Activated CD8-positive, alpha-beta memory T cell treated with anti-CD3 and anti-CD28 coated beads, Interleukin-2, amount 50 U/mL, for 48 hours (primary cell): ENCODE measurements at regions not wholly inside any gene's neighbourhood (a gene's known extent, or its start where the extent isn't known, plus 50 kb on each side); places are given as distances from the start of the nearest gene placed in this dataset.
"Not testable (repeated sequence)": the region's sequence is repeated elsewhere in the genome, so short reads cannot be mapped to it uniquely, and the experiment has no call there.

Source experiments
- DNase-seq: peaks from one replicate; pipeline ENCODE4 v3.0.0-alpha.2; 2020

DNA sequence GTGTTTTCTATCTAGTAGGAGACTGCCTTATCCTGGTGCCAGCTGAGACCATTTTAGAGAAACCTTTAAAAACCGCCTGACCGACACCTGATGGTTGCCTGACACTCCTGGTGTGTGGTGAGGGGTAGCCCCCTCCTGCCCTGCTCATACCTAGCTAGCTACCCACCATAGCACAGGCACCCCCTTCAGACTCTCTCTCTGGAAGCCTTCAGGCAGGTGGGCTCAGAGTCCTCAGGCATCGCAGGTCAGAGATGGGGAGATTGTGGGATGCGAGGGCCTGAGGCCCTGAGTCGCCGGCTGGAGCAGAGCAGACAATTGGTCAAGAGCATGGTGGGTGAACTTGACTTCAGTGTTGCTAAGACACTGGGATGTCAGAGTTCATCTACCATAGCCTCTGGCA lies 424.6 kb downstream of the BRD1 start:
- no peak for DNase-seq

DNA sequence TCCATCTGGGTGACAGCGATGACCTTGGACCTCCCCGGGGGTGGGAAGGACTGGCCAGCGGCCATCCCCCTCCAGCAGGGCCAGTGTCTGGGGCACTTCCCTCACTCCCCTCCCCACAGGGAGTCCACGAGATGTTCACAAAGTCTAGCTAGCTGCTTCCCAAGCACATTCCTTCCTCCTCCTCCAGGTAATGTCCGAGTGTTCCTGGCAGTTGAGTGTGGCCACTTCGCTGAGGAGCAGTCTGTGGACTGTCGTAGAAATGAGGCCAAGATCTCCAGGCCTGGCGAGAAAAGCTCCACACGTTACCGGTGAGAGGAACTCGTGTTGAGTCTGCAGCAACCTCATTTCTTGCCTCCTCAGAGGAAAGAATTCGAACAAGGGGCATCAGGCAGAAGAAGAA lies 425.5 kb downstream of the BRD1 start:
- no peak for DNase-seq

DNA sequence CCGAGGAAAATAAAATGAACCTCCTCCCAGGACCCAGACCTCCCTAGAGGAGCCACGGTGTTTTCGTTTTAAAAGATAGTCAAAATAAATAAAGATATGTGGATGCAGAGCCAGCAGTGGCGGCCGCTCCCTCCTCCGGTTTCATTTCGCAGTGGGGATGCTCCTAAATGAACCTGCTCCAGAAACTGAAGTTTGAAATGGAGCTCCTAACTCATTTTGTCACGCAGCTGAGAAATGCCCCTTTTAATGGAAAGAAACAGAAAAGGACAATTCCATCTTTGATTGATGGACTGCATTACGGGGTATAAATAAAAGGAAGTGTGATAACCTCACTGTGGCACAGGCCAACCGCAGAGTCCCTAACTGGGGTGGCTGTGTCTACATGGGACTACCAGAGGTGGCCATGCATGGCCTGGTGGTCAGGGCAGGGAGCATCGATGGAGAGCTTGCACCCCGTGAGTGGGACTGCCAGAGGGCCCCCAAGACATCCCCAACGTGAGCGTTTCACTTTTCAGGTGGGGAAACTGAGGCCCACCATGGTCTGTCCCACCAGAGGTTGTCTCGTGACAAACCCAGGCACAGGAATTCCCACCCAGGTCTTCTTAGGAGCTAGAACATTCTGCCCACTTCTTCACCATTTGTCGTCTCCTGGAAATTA lies 426.6 kb downstream of the BRD1 start:
- peak; percentile 22 for DNase-seq

DNA sequence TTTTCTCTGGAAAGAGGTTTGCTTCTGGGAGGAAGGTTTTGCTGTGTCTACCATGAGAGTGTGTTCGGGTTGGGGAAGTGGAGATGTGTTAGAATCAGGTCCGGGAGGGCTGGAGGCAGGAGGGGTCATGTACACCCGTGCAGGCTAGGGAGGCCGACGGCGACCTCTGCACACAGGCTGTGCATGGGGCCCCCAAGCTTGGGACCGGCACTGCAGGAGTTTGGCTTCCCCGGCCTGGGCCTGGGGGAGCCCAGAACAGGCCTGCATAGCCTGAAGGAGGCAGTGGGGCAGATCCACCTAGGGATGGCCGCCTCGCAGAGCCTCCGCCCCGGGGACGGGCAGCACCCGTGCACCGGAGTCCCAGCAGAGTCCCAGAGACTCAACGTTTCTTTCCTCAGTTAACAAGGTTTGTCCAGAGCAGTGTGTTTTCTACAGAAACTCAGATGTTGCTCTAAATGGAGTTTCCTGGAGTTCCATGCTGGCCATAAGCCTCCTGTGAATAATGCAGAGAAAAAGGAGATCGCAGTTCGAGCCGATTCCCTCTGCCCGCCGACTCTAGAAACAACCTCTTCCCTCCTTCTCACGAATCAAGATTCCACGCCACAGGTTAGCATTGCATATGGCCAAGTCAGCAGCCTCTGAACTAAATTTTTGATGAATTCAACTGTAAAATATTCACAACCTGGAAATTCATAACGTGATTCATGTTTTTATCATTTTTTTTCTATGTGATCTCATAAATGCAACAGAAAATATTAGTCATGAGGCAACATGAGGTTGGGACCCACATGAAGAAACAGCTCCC lies 427.3 kb downstream of the BRD1 start:
- peak; percentile 13 for DNase-seq

DNA sequence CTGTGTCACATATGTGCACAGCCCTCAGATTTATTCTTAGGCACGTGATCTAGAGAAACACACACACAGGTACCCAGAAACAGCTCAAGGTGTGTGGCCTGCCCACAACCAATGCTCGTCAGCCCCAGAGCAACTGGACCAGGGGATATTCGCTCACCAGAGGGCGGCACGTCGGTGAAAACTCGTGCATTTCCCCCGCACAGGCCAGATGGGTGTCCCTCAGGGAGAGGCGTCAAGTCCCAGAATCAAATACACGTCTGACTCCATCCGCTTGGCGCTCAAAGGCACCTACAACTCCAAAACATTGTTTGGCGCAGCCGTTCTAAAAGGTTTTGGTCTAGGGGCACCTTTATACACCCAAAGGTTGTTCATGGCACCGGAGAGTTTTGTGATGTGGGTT lies 429.0 kb downstream of the BRD1 start:
- peak; percentile 22 for DNase-seq

DNA sequence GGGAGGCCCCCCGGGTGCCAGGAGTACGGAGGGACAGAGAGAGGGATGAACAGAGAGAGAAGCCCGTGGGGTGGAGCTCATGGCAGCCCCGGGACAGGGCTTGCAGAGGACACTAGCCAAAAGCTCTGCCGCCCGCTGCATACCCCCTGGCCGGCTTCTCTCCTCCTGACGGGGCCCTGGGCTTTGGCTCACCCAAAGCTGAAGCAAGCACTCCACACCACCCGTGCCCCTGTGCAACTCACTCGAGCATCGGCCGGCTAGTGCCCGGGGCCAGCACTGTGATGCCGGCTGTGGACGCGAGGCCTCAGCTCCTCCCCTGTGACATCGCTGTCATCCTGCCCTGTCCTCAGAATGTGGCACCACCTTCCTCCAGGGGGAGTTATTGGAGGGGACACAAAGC lies 429.6 kb downstream of the BRD1 start:
- DNase-seq = peak; percentile 15

DNA sequence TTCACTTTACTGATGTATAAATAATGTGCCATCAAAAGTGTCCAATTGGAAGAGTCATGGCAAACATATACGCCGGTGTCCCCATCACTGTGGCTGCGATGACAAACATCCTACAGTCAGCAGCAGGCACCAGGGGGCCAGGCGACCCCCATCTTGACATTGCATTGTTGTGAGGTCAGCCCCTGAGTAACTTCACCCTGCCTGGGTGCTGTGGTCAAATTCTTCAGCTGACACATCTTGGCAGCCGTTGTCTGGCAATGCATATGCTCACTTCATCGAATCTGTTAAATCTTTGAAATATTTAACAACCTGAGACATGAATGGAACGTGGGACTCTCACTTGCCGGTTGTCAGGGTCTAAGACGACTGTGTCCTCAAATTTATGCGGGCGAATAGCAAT lies 430.9 kb downstream of the BRD1 start:
- peak; percentile 13 for DNase-seq

DNA sequence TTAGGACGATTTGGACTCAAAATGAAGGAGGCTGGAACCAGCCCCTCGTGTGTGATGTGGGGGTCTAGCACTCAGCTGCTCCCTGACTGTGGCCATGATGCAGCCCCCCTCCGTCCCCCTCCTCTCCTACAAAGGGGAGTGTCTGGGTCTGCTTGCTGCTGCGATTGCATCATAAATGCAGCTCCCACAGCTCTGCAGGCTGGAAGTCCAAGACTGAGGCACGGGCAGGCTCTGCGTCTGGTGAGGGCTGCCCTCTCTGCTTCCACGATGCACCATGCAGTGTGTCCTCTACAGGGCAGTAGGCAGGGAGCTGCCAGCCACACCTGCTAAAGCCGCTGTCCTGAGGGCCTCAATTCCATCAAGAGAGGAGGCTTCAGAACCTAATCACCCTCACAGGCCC lies 432.1 kb downstream of the BRD1 start:
- peak; percentile 8 for DNase-seq

DNA sequence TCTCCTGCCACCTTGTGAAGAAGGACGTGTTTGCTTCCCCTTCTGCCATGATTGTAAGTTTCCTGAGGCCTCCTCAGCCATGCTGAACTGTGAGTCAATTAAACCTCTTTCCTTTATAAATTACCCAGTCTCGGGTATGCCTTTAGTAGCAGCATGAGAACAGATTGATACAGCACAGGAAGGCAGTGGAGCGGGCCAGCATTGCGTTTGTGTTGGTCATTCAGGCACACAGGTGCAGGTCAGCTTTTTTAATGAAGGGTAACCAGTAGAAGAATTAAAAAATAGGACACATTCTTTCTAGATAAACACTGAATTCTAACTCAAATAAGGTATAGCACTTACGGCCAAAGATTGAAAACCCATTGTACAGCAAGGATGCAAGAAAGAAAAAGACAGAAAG lies 432.6 kb downstream of the BRD1 start:
- DNase-seq = not testable (repeated sequence)

DNA sequence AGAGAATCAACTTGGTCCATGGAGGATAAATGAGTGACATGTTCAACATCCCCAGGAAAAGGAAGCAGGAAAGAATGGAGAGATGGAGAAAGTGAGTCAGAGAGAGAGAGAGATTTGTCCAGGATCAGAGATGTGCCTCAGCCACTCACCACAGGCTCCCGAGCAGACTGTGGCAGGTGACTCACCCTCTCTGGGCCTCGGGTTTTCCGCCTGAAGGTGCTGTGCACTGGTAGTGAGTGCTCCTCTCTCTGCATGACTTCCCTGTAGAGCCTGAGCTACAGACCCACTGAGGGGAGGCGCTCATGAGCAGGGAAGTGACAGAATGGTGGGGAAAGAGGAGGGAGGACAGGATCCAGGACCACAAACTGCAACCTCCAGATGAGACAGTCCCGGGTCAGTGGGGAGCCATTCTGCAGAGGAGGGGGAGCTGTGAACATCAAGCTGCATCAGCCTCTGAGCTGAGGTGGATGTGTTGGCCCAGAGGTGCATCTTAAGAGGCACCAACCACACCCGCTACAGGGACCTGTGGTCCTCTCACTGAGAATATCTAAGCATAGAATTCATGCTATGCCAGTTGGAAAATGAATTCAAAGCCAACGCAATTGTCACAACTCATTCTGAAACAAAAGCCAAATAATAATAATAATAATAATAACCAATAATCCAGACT lies 433.4 kb downstream of the BRD1 start:
- DNase-seq = peak; percentile 37

DNA sequence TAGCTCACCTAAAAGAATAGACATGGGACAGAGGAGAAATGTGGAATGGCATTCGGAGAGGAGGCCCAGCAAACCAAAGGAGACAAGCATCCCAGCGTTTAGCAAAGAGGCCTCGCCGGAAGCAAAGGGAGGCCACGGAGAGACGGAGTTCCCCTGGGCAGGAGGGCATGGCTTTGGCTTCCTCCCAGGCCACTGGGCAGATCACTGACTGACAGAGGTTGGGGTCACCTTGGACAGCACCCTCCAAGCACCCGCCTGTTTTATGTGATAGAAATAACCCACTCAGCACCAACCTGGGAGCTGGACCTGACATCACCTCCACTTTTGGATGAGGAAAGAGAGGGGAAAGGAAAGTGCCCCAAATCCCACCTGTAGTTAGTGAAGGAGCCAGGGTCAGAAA lies 434.1 kb downstream of the BRD1 start:
- DNase-seq = peak; percentile 10

DNA sequence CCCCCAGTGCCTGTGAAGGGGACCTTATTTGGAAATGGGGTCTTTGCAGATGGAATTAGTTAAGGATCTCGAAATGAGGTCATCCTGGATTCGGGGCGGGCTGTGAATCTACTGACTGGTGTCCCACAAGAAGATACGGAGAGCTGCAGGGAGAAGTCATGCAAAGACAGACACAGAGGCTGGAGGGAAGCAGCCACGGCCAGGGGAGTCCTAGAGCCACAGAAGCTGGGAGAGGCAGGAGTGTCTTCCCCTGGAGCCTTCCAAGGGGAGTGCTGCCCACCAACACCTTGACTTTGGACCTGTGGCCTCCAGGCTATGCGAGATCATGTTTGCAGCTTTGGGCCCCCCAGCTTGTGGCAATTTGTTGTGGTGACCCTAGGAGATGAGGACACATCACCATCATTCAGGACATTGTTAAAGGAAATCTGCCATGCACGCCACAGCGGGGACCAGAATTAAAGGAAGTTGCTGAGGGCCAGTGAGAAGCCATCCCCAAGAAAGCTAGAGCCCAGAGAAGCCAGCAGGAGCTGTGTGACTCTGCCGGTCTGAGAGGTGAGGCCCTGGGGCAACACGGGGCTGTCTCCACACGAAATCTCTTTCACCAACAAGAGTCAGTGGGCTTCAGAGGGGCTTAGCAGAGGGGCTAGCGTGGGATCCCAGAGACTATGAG lies 434.7 kb downstream of the BRD1 start:
- peak; percentile 8 for DNase-seq

DNA sequence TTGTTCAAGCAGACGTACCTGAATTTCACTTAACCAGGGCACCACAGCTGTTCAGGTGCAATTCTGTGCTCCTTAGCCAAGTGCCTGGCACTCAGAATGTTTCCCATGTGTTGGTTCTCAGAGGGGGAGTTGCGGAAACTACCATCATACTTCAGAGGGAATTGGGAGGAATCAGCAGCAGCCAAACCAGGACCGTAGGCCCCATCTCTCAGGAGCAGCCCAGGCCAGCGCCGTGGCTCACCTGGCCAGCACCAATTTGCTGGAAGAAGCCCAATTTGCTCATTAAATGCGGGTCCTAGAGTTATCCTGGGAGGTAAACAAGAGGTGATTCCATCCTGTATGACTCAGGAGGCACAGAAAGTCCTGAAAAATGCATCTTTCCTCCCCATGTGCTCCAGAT lies 435.4 kb downstream of the BRD1 start:
- DNase-seq = peak; percentile 6

DNA sequence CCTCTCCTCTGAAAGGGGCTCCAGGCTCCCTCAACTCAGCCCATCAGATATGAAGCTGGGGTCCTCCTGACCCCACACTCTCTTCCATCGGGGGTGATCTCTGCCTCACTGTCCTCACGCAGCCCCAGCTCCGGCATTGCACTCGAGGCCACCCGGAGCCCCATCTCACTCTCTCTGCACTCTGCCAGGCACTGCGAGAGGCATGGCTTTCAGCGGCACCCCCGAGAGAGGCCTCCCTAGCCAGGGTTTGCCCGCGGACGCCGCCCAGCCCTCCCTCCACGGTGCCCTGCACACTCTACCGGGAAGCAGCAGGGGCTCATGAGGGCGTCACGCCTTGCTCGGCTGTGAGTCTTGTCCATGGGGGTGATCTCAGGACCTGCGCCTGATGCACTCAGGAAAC lies 436.2 kb downstream of the BRD1 start:
- peak; percentile 18 for DNase-seq

DNA sequence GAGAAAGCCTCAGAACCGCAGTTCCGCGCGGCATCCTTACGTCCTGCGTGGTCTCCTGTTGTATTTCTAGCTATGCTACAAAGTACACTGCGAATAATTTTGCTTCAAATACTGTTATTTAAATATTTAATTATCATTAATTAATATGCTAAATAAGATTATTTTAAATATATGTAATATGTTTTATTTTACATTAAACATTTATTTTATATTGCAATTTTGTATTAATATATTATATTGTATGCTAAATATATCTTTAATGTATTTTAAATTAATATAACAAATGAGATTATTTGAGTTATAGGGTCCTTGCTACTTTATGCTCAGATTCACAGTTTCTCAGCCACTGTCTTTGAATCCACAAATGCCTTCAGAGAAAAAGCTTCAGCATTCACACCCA lies 436.7 kb downstream of the BRD1 start:
- DNase-seq = no peak

DNA sequence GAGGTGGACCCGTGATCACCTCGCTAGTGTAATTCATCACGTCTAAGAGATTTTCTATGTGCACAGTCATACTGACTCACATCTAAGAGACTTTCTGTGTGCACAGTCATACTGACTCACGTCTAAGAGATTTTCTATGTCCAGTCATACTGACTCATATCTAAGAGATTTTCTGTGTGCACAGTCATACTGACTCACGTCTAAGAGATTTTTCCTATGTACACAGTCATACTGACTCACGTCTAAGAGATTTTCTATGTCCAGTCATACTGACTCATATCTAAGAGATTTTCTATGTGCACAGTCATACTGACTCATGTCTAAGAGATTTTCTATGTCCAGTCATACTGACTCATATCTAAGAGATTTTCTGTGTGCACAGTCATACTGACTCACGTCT lies 443.8 kb downstream of the BRD1 start:
- DNase-seq = not testable (repeated sequence)

DNA sequence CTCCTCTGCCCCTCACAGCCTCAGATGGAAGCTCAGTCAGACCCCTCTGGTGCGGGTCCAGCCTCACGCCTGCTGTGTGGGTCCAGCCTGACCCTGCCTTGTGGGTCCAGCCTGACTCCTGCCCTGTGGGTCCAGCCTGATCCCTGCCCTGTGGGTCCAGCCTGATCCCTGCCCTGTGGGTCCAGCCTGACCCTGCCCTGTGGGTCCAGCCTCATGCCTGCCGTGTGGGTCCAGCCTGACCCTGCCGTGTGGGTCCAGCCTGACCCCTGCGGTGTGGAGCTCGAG lies 445.3 kb downstream of the BRD1 start:
- DNase-seq = peak; percentile 20

DNA sequence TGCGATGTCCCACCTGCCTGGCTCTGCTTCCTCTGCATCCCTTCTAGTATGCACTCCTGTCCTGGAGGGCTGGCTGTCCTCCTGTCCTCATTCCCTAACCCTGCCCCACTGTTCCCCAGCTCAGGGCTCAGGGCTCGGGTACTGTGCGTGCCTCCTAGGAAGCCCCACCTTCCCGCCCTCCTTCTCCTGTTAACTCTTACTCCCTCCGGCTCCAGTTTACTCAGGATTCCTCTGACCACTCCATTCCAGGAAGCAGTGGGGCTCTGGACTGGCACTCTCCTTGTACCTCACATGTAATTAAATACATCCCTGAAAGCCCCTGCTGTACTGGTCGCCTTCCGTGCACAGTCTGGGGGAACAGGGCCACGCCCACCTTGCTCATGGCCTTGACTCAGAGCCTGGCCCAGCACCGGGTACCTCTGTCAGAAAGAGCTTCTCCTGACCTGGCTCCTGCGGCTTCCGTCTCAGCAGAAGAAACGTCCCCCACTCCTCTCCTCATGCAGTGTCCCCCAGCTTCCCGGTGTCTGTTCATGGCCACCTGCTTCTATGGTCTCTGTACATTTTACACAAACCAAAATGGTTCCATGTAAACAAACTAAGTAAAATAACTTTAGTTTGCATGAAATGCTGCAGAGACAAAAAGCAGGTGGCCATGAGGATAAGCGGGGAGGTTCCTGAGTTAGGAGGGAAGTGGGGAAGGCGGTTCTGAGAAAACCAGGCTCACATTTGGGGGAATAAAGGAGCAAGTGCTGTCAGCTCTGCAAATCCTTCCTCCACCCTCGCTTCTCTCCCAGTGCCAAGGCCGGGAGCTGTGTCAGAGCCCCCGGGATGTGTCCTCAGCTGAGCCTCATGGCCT lies 445.9 kb downstream of the BRD1 start:
- DNase-seq = peak; percentile 29

DNA sequence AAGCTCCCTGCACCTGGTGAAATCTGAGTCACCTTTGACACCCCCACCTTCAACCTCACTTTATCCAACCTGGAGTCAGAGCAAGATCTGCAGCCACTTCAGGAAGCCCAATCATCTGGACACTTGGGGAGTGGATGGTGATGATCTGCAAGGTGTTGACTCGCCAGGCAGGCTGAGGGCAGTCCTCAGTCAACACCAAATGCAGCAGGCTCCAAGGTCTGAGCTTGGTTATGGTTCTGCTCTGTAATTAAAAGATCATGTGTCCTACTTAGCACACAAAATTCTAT lies 446.9 kb downstream of the BRD1 start:
- DNase-seq = no peak

DNA sequence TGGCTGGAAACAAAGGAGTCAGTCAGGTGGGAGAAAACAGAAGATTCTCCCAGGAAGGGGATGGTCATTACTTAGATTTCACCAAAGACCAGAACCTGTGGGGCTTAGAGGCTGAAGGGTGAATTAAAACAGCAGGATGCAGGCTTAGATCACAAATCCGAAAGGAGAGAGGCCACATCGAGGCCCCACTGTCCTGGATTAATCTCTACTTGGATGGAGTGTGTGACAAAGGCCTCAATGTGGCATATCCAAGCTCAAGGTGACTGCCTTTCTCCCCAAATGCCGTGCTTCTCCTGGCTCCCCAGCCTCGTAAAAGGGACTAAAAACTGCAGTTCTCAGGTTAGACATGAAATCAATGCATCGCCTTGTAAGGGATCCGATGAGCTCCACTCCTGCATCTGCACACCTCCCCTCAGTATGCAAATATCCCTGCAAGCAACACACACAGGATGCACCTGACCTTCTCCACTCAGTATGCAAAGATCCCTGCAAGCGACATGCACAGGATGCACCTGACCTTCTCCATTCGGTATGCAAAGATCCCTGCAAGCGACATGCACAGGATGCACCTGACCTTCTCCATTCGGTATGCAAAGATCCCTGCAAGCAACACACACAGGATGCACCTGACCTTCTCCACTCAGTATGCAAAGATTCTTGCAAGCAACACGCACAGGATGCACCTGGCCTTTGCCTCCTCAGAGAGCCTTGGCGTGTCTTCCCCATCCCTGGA lies 447.4 kb downstream of the BRD1 start:
- peak; percentile 6 for DNase-seq

DNA sequence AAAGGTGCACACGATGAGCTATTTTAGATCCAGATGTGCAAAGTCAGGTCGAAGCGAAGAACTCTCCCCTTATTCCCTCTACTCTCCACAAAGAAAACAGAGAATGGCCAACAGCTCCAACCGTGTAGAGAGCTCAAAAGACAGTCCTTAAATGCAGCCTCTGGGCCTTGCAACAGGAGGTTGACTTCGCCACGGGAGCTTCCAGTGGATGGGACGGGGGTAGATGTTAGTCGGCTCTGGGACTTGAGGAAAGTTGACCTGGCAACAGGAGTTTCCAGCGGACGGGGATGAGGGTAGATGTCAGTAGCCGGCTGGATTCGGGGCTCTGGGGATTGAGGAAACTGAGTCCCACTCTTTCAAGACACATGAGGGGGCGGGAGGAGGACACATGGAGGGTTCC lies 450.4 kb downstream of the BRD1 start:
- peak; percentile 25 for DNase-seq

DNA sequence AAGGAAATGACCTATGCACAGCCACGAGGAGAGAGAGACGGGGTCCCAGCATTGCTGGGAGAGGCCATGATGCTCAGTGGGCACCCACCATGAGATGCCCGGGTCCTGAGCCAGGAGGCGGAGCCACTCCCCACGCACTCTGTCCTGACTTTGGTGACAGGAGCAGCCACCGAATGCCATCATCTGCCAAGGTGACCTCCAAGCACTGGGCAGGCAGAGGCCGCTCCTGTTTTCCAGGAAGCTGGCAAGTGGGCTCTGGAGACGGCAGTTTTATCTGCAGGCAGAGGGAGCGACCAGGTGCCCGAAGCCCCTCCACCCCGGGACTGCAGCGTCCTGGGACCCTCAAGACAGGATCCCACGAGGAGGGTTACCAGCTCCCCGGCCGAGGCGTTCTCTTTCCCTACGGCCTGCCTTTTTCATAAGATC lies 453.9 kb downstream of the BRD1 start:
- peak; percentile 29 for DNase-seq
